ENCODE measurements at regions not wholly inside any gene's neighbourhood (a gene's known extent, or its start where the extent isn't known, plus 50 kb on each side); places are given as distances from the start of the nearest gene placed in this dataset.

- Mint-ChIP-seq H3K9me3 (peaks cover 11% of the 10 kb centered on the region), H3K36me3 (ENCODE audit: low read depth) (peaks cover 9% of the 10 kb centered on the region), H3K27me3 (ENCODE audit: low read depth) (no peaks in the 10 kb centered on the region), H3K27ac (ENCODE audit: unreplicated experiment) (no peak overlapping the region), H3K4me1 (peaks cover 16% of the 10 kb centered on the region), H3K4me3 (no peak overlapping the region)
- no peak for TF ChIP-seq CTCF (conservative IDR thresholded peaks at IDR 0.05)
- DNase-seq (ENCODE audit: low read depth, low spot score) = no peak
Observed at GRCh38 chr2:15738943-15739342, 147.3 kb downstream of the DDX1 start.

GRCh38 chr2:15744820-15745219 is 153.2 kb downstream of the DDX1 start:
- Mint-ChIP-seq H3K27me3 (ENCODE audit: low read depth) (no peaks in the 10 kb centered on the region), H3K4me3 (no peak overlapping the region), H3K27ac (ENCODE audit: unreplicated experiment) (no peak overlapping the region), H3K36me3 (ENCODE audit: low read depth) (peaks cover 9% of the 10 kb centered on the region), H3K9me3 (peaks cover 8% of the 10 kb centered on the region), H3K4me1 (peaks cover 32% of the 10 kb centered on the region)
- TF ChIP-seq CTCF (conservative IDR thresholded peaks at IDR 0.05) = no peak
- no peak for DNase-seq (ENCODE audit: low read depth, low spot score)

- Mint-ChIP-seq H3K4me3 (no peak overlapping the region), H3K4me1 (peaks cover 37% of the 10 kb centered on the region), H3K9me3 (peaks cover 8% of the 10 kb centered on the region), H3K27ac (ENCODE audit: unreplicated experiment) (no peak overlapping the region), H3K27me3 (ENCODE audit: low read depth) (no peaks in the 10 kb centered on the region), H3K36me3 (ENCODE audit: low read depth) (peaks cover 9% of the 10 kb centered on the region)
- no peak for TF ChIP-seq CTCF (conservative IDR thresholded peaks at IDR 0.05)
- no peak for DNase-seq (ENCODE audit: low read depth, low spot score)
Observed at GRCh38 chr2:15745350-15745749, 153.7 kb downstream of the DDX1 start.

GRCh38 chr2:15745907-15746702 is 154.4 kb downstream of the DDX1 start:
- TF ChIP-seq CTCF (conservative IDR thresholded peaks at IDR 0.05) = no peak
- Mint-ChIP-seq H3K9me3 (peaks cover 6% of the 10 kb centered on the region), H3K27me3 (ENCODE audit: low read depth) (no peaks in the 10 kb centered on the region), H3K36me3 (ENCODE audit: low read depth) (peaks cover 7% of the 10 kb centered on the region), H3K4me3 (no peak overlapping the region), H3K27ac (ENCODE audit: unreplicated experiment) (no peak overlapping the region), H3K4me1 (peaks cover 45% of the 10 kb centered on the region)
- DNase-seq (ENCODE audit: low read depth, low spot score) = no peak

- Mint-ChIP-seq H3K36me3 (ENCODE audit: low read depth) (peaks cover 3% of the 10 kb centered on the region), H3K27me3 (ENCODE audit: low read depth) (no peaks in the 10 kb centered on the region), H3K9me3 (peaks cover 3% of the 10 kb centered on the region), H3K27ac (ENCODE audit: unreplicated experiment) (no peak overlapping the region), H3K4me3 (no peak overlapping the region), H3K4me1 (peaks cover 47% of the 10 kb centered on the region)
- no peak for DNase-seq (ENCODE audit: low read depth, low spot score)
- no peak for TF ChIP-seq CTCF (conservative IDR thresholded peaks at IDR 0.05)
Observed at GRCh38 chr2:15746703-15747550, 155.3 kb downstream of the DDX1 start.

Data from neural crest cell (in vitro differentiated cells).